Sigmoid colon (tissue), 6 donors: ENCODE measurements at regions not wholly inside any gene's neighbourhood (a gene's known extent, or its start where the extent isn't known, plus 50 kb on each side); places are given as distances from the start of the nearest gene placed in this dataset.

ENCODE experiments used
- DNase-seq: peaks from one replicate; pipeline ENCODE4 v3.0.0-alpha.2; 2019
- H3K27ac ChIP-seq, 4 donors: fragments of 200-600 bp; sonication (generic); one replicate each; pipeline ENCODE4 v1.5.1; 2016 to 2019; ENCODE audit warnings: mild to moderate bottlenecking in 1 of 4
- H3K27me3 ChIP-seq, 3 donors: fragments of 200-600 bp; sonication (generic); one replicate each; pipeline ENCODE4 v1.5.1; 2019; ENCODE audit warnings: mild to moderate bottlenecking in 1 of 3
- H3K36me3 ChIP-seq, 4 donors: fragments of 200-600 bp; sonication (generic); one replicate each; pipeline ENCODE4 v1.5.1; 2016 to 2019
- H3K4me1 ChIP-seq, 4 donors: fragments of 200-600 bp; sonication (generic); one replicate each; pipeline ENCODE4 v1.5.1; 2017 to 2019
- H3K4me3 ChIP-seq, 4 donors: fragments of 200-600 bp; sonication (generic); one replicate each; pipeline ENCODE4 v1.5.1; 2017 to 2019; ENCODE audit warnings: mild to moderate bottlenecking in 2 of 4, moderate library complexity in 1 of 4
- H3K9me3 ChIP-seq, 4 donors: fragments of 200-600 bp in 3 of 4; sonication (generic) in 3 of 4; one replicate each; pipeline versions ENCODE4 v1.5.1 to v1.6.1; 2013 to 2019
- EP300 ChIP-seq, 4 donors: sonication (generic); formaldehyde crosslinking; IDR thresholded peaks; one replicate each; pipeline ENCODE4 v1.6.1; 2017; ENCODE audit warnings: antibody characterized with exemption in 4 of 4
- POLR2A ChIP-seq, 2 donors: fragments of 450-650 bp; IDR thresholded peaks; one replicate each; pipeline ENCODE4 v1.6.1; 2016; ENCODE audit warnings: antibody characterized with exemption in 2 of 2, mild to moderate bottlenecking in 2 of 2, moderate library complexity in 2 of 2
- POLR2AphosphoS5 ChIP-seq, 4 donors: sonication (generic); formaldehyde crosslinking; IDR thresholded peaks; one replicate each; pipeline ENCODE4 v1.6.1; 2017; ENCODE audit warnings: antibody characterized with exemption in 4 of 4
- WGBS, 2 donors: extraction: QIAGEN DNeasy Blood & Tissue Kit; methylation state at CpG; one replicate each; pipeline ENCODE4 v1.1.7; 2013; 5-methylcytosine and 5-hydroxymethylcytosine counted together
- intact Hi-C: fragments of 100-400 bp; cut with DNase I; formaldehyde crosslinking; loops from one replicate; pipeline ENCODE4 v1.15.1; 2023
- TF ChIP-seq, protein P1 (sequence below), 4 experiments: fragments of 450-650 bp in 3 of 4; fragments of 200-600 bp in 1 of 4; IDR thresholded peaks; one replicate each; pipeline ENCODE4 v1.5.1; 2016 to 2019; ENCODE audit warnings: antibody characterized with exemption in 4 of 4, mild to moderate bottlenecking in 3 of 4, moderate library complexity in 2 of 4
- donor health status: healthy with polysubstance abuse.
- donor health status: healthy.

DNA sequence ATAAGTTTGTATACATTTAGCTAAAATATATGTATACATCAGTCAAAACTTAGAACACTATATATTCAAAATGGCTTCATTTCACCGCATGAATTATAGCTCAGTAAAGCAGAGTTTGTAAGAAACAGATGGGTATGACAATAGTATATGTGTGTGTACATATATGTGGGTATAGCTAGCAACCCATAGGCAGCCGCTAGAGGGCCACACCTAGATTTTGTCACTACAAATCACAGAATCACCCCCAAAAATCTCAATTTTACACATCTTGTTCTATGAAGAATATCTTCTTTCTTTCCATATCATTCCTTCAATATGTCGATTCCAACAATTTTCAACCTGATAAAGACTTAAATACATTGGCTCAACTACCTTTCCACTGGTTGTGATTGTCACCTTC, 357.8 kb upstream of the CCNG1 start:
- no peak for DNase-seq
- Histone ChIP-seq H3K4me1 (no peaks in the 10 kb centered on the region), H3K27me3 (no peaks in the 10 kb centered on the region), H3K9me3 (peaks cover 0 to 2% (median 0%) of the 10 kb centered on the region in 4 donors), H3K36me3 (no peaks in the 10 kb centered on the region), H3K4me3 (no peak overlapping the region), H3K27ac (no peak overlapping the region)
- TF ChIP-seq EP300 (IDR thresholded peaks at IDR 0.05) (no peak), POLR2A (IDR thresholded peaks at IDR 0.05) (no peak), POLR2AphosphoS5 (IDR thresholded peaks at IDR 0.05) (no peak)
- TF ChIP-seq, protein P1, sequence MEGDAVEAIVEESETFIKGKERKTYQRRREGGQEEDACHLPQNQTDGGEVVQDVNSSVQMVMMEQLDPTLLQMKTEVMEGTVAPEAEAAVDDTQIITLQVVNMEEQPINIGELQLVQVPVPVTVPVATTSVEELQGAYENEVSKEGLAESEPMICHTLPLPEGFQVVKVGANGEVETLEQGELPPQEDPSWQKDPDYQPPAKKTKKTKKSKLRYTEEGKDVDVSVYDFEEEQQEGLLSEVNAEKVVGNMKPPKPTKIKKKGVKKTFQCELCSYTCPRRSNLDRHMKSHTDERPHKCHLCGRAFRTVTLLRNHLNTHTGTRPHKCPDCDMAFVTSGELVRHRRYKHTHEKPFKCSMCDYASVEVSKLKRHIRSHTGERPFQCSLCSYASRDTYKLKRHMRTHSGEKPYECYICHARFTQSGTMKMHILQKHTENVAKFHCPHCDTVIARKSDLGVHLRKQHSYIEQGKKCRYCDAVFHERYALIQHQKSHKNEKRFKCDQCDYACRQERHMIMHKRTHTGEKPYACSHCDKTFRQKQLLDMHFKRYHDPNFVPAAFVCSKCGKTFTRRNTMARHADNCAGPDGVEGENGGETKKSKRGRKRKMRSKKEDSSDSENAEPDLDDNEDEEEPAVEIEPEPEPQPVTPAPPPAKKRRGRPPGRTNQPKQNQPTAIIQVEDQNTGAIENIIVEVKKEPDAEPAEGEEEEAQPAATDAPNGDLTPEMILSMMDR (IDR thresholded peaks at IDR 0.05), result no peak
- intact Hi-C loops, result no loop called here
- WGBS, 2 donors, result 59 to 66% methylated on average over 3 of the region's 3 CpGs

DNA sequence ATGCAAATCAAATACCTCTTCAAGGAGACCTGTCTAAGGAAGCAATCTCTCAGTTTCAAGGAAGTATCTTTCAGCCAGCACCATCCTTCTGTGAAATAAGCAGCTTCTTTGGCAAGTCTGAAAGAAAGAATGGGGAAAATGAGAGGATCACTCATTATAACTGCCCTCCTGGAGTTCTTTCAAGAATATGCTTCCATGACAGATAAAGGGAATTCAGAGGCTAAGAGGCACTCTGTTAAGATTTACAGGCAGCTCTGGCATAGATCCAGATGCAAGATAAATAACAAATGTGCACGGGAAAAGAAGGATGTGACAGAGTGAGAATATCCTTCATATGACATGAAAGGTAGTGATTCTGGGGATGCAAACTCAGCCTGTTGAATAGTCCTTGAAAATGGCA, 348.2 kb upstream of the CCNG1 start:
- Histone ChIP-seq H3K27me3 (no peaks in the 10 kb centered on the region), H3K27ac (no peak overlapping the region), H3K4me1 (no peaks in the 10 kb centered on the region), H3K36me3 (no peaks in the 10 kb centered on the region), H3K9me3 (no peaks in the 10 kb centered on the region), H3K4me3 (no peak overlapping the region)
- TF ChIP-seq, protein P1 (IDR thresholded peaks at IDR 0.05), result no peak
- TF ChIP-seq POLR2AphosphoS5 (IDR thresholded peaks at IDR 0.05) (no peak), EP300 (IDR thresholded peaks at IDR 0.05) (no peak), POLR2A (IDR thresholded peaks at IDR 0.05) (no peak)
- no peak for DNase-seq
- intact Hi-C loops, result no loop called here
- 13 to 21% methylated on average over 1 of the region's 1 CpG for WGBS, 2 donors

DNA sequence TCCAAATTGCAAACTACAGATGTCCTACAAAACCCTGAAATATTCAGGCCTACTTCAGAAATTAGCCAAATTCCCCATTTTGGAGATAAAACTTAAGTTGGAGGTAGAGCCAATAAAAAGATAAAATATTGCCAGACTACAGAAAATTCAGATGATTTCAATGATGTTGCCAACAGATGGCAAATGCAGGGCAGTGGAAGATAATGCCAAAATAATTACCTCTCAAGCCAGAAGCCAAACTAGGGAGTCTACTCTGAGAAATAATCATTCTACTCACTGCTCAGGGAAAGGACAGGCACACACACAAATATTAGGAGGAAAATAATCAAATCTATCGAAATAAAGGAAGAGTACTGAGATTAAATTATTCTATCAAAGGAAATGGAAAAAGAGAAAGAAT, 347.5 kb upstream of the CCNG1 start:
- WGBS, 2 donors, result 83 to 88% methylated on average over 1 of the region's 1 CpG
- no peak for DNase-seq
- Histone ChIP-seq H3K27me3 (no peaks in the 10 kb centered on the region), H3K4me1 (no peaks in the 10 kb centered on the region), H3K27ac (no peak overlapping the region), H3K4me3 (no peak overlapping the region), H3K36me3 (no peaks in the 10 kb centered on the region), H3K9me3 (no peaks in the 10 kb centered on the region)
- intact Hi-C loops, result no loop called here
- no peak for TF ChIP-seq POLR2A (IDR thresholded peaks at IDR 0.05)
- no peak for TF ChIP-seq POLR2AphosphoS5 (IDR thresholded peaks at IDR 0.05)
- TF ChIP-seq, protein P1 (IDR thresholded peaks at IDR 0.05), result no peak
- TF ChIP-seq EP300 (IDR thresholded peaks at IDR 0.05), result no peak

DNA sequence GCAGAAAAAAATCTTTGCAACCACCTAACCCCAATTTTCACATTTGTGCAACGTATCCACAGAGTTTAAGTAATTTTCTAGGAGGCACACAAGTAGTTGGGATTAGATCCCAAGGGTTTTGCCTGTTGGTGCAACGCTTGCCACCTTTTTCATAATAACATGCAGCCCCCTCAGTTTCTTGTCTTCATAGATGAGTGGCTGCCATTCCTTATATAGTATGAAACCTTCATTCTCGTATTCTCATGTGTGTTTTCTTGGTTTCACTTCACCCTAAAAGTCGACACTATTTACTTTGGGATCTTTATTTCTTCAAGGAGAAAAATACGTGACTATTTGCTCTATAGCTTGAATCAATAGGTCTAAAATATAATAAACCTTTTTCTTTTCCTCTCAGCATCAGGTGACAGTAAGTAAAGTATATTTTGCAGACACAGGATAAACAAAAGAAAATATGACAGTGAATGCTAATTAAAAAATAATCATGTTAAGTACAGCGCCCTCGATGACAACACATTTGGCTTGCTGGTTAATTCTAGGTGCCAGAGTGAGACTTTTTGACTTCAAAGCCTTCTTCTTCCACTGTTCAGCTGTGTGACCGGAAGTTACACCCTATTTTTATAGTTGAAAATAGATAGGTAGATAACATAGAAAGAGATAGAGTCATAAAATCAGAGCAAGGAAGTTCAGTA, 342.8 kb upstream of the CCNG1 start:
- DNase-seq, result no peak
- no peaks in the 10 kb centered on the region for H3K36me3 ChIP-seq
- H3K27me3 ChIP-seq, result no peaks in the 10 kb centered on the region
- TF ChIP-seq POLR2A (IDR thresholded peaks at IDR 0.05) (no peak), EP300 (IDR thresholded peaks at IDR 0.05) (no peak), POLR2AphosphoS5 (IDR thresholded peaks at IDR 0.05) (no peak)
- TF ChIP-seq, protein P1 (IDR thresholded peaks at IDR 0.05), result no peak
- no peak overlapping the region for H3K27ac ChIP-seq
- 30 to 46% methylated on average over 8 of the region's 8 CpGs for WGBS, 2 donors
- H3K4me3 ChIP-seq, result no peak overlapping the region
- intact Hi-C loops, result no loop called here
- no peaks in the 10 kb centered on the region for H3K4me1 ChIP-seq
- H3K9me3 ChIP-seq, result no peaks in the 10 kb centered on the region

DNA sequence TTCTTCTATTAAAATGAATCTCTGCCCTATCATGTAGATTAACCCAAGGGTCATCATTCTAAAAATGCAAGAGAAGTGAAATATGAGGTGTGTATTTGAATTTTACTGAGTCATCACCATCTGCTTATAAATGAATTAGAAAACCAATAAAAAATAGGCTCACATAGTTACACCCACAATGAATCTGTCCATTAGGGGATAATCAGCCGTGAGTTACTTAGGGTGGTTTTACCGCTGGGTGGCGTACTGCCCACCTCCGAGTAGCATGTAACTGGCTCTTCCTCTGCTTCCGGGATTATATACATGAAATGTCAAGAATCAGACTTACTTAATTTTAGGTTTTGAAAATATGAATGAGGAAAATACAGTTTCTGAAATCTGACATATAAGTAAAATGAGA, 332.9 kb upstream of the CCNG1 start:
- Histone ChIP-seq H3K27me3 (no peaks in the 10 kb centered on the region), H3K27ac (no peak overlapping the region), H3K9me3 (peaks cover 0 to 4% (median 0%) of the 10 kb centered on the region in 4 donors), H3K4me1 (no peaks in the 10 kb centered on the region), H3K36me3 (no peaks in the 10 kb centered on the region), H3K4me3 (no peak overlapping the region)
- DNase-seq, result no peak
- TF ChIP-seq EP300 (IDR thresholded peaks at IDR 0.05), result no peak
- TF ChIP-seq, protein P1 (IDR thresholded peaks at IDR 0.05), result no peak
- TF ChIP-seq POLR2AphosphoS5 (IDR thresholded peaks at IDR 0.05), result no peak
- TF ChIP-seq POLR2A (IDR thresholded peaks at IDR 0.05), result no peak
- intact Hi-C loops, result no loop called here
- 47 to 49% methylated on average over 5 of the region's 5 CpGs for WGBS, 2 donors
